HepG2 (cell line): ENCODE measurements at regions not wholly inside any gene's neighbourhood (a gene's known extent, or its start where the extent isn't known, plus 50 kb on each side); places are given as distances from the start of the nearest gene placed in this dataset.

Experiments
- ATAC-seq: fragments of 200-7000 bp; cut with Tn5 transposase; 3 replicates; pipeline ENCODE4 v1.9.1; 2020; ENCODE audit warnings: mild to moderate bottlenecking, moderate library complexity
- BruUV-seq: library from RNA; stranded (reverse); fragments of 400-500 nt; replicated peaks from 2 replicates; lab custom pipeline; 2021; lab: Mats Ljungman, UMichigan
- CTCF ChIA-PET: fragments of 300-600 bp; formaldehyde crosslinking; extraction: SDS; loops from one replicate; lab custom pipeline; 2021; ENCODE audit warnings: low total read pairs, inconsistent platforms, low intra/inter-chr PET ratio; lab: Yijun Ruan, JAX
- POLR2A ChIA-PET: fragments of 350-600 bp; sonication (Branson Sonifier 250); formaldehyde crosslinking; loops from one replicate; lab custom pipeline; 2020; ENCODE audit warnings: antibody characterized with exemption, inconsistent platforms; lab: Yijun Ruan, JAX
- DNase-seq: peaks from one replicate; pipeline ENCODE4 v3.0.0-alpha.2; 2015; ENCODE audit warnings: low spot score
- FAIRE-seq: peaks from 3 replicates; lab custom pipeline; 2011; peaks lifted over from hg19 to GRCh38; lab: Jason Lieb, UNC
- H2AFZ ChIP-seq: one replicate; pipeline ENCODE4 v1.6.1; 2011; ENCODE audit warnings: low read length, inconsistent platforms
- H3K27ac ChIP-seq: fragments of 300-600 bp; 3 replicates; pipeline ENCODE4 v1.8.0; 2011; ENCODE audit warnings: mixed run types, mild to moderate bottlenecking, mixed read lengths, low read length, inconsistent platforms; ENCODE audit not compliant: insufficient read depth; ENCODE audit errors: extremely low read length
- H3K27me3 ChIP-seq, 2 experiments: fragments of 200-600 bp in 1 of 2; 2 replicates in 1 of 2; 3 replicates in 1 of 2; pipeline versions ENCODE4 v1.6.0 to v1.8.0; 2011; ENCODE audit warnings: low read length in 2 of 2, mild to moderate bottlenecking in 2 of 2, moderate library complexity in 2 of 2, inconsistent platforms in 1 of 2; ENCODE audit not compliant: insufficient read depth in 2 of 2, control insufficient read depth in 1 of 2
- H3K36me3 ChIP-seq, 2 experiments: fragments of 200-600 bp in 1 of 2; replicated peaks in 1 of 2; 2 replicates in 1 of 2; 3 replicates in 1 of 2; pipeline versions ENCODE4 v1.5.1 to v1.8.0; 2011; ENCODE audit warnings: low read length in 2 of 2, inconsistent platforms in 1 of 2; ENCODE audit not compliant: insufficient read depth in 2 of 2, control insufficient read depth in 1 of 2
- H3K4me1 ChIP-seq: 2 replicates; pipeline ENCODE4 v1.5.1; 2012; ENCODE audit warnings: low read length, inconsistent platforms; ENCODE audit not compliant: insufficient read depth
- H3K4me2 ChIP-seq: 2 replicates; pipeline ENCODE4 v1.6.0; 2011; ENCODE audit warnings: low read depth, low read length, inconsistent platforms
- H3K4me3 ChIP-seq, 3 experiments: fragments of 200-600 bp in 1 of 3; sonication (generic), shearing (Covaris generic) in 1 of 3; replicated peaks in 1 of 3; 2 replicates each; pipeline ENCODE4 v1.5.1; 2011 to 2016; ENCODE audit warnings: low read length in 3 of 3, inconsistent platforms in 2 of 3, low read depth in 2 of 3, mild to moderate bottlenecking in 2 of 3, control low read depth in 1 of 3, mixed read lengths in 1 of 3; ENCODE audit not compliant: insufficient read depth in 1 of 3
- H3K79me2 ChIP-seq: one replicate; pipeline ENCODE4 v1.6.1; 2011; ENCODE audit warnings: low read length, inconsistent platforms; ENCODE audit not compliant: insufficient read depth
- H3K9ac ChIP-seq: 2 replicates; pipeline ENCODE4 v1.6.0; 2011; ENCODE audit warnings: mild to moderate bottlenecking, low read depth, low read length, inconsistent platforms; ENCODE audit not compliant: insufficient read depth
- H3K9me3 ChIP-seq: 2 replicates; pipeline ENCODE4 v1.5.1; 2012; ENCODE audit warnings: mild to moderate bottlenecking, low read length
- H4K20me1 ChIP-seq: 2 replicates; pipeline ENCODE4 v1.6.0; 2011; ENCODE audit warnings: inconsistent platforms, mild to moderate bottlenecking, low read length, moderate library complexity; ENCODE audit not compliant: insufficient read depth
- CCAR2 ChIP-seq: fragments of 200-400 bp; formaldehyde crosslinking; optimal IDR thresholded peaks from 2 replicates; pipeline ENCODE3; 2018; ENCODE audit warnings: low read depth, mild to moderate bottlenecking, low read length, moderate library complexity
- FOSL2 ChIP-seq: sonication (generic); formaldehyde crosslinking; IDR thresholded peaks from 2 replicates; pipeline ENCODE4 v1.4.0; 2020; ENCODE audit warnings: missing genetic modification reagents
- HDAC2 ChIP-seq: sonication (generic); formaldehyde crosslinking; IDR thresholded peaks from 2 replicates; pipeline ENCODE4 v1.4.0; 2020; ENCODE audit warnings: missing genetic modification reagents
- KLF9 ChIP-seq: IDR thresholded peaks from 2 replicates; pipeline ENCODE4 v1.6.1; 2016; ENCODE audit warnings: low read depth
- ZNF615 ChIP-seq: sonication (generic); formaldehyde crosslinking; IDR thresholded peaks from 2 replicates; pipeline ENCODE4 v1.5.0; 2020; ENCODE audit warnings: mild to moderate bottlenecking, missing genetic modification reagents, borderline replicate concordance
- WGBS: methylation state at CpG from one replicate; pipeline ENCODE4 v1.1.6; 2017; ENCODE audit warnings: low lambda C conversion rate; 5-methylcytosine and 5-hydroxymethylcytosine counted together
- in situ Hi-C: cut with HindIII; loops from 2 replicates; pipeline ENCODE4 v1.10.0; 2017; ENCODE audit warnings: low pct_unique_long_range_greater_than_20kb; ENCODE audit not compliant: extremely low pct_ligation_motif_present
- intact Hi-C: fragments of 100-400 bp; cut with micrococcal nuclease; formaldehyde crosslinking; loops from one replicate; pipeline ENCODE4 v1.10.0; 2022; ENCODE audit not compliant: unreplicated experiment
- TF ChIP-seq, protein P1 (sequence below): IDR thresholded peaks from 2 replicates; pipeline ENCODE4 v1.6.1; 2016; ENCODE audit warnings: missing genetic modification reagents, missing compliant biosample characterization
- TF ChIP-seq, protein P2 (sequence below): sonication (generic); formaldehyde crosslinking; IDR thresholded peaks from 2 replicates; pipeline ENCODE4 v1.5.1; 2020; ENCODE audit warnings: missing genetic modification reagents, mild to moderate bottlenecking, borderline replicate concordance
- TF ChIP-seq, protein P3 (sequence below), 2 experiments: sonication (generic) in 1 of 2; formaldehyde crosslinking in 1 of 2; IDR thresholded peaks; 2 replicates each; pipeline versions ENCODE4 v1.5.1 to v1.6.1; 2011 to 2020; ENCODE audit warnings: borderline replicate concordance in 1 of 2, low read depth in 1 of 2, low read length in 1 of 2, mild to moderate bottlenecking in 1 of 2, missing genetic modification reagents in 1 of 2, moderate library complexity in 1 of 2

DNA sequence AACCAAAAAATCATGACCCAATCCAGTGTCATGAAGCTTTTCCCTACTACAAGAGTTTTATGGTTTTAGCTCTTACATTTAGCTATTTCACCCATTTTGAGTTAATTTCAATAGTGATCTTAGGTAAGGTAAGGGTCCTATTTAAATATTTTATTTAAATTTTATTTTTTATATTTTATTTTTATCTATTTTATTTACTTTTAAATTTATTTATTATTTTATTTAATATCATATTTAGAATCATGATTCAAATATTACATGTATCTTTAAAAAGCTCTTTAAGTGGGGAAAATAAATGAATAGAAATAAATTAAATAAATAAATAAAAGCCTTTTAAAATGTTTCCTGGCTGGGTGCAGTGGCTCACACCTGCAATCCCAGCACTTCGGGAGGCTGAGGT is 276.0 kb downstream of the SKIDA1 start:
- POLR2A ChIA-PET: no interaction called here
- no peaks in the 10 kb centered on the region for H3K9me3 ChIP-seq
- intact Hi-C loops: no loop called here
- FAIRE-seq: no peak
- no TSS peak for BruUV-seq
- no peaks in the 10 kb centered on the region for H3K4me1 ChIP-seq
- TF ChIP-seq, protein P1, sequence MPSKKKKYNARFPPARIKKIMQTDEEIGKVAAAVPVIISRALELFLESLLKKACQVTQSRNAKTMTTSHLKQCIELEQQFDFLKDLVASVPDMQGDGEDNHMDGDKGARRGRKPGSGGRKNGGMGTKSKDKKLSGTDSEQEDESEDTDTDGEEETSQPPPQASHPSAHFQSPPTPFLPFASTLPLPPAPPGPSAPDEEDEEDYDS (CRISPR knock-in tag): no peak
- TF ChIP-seq ZNF615 (CRISPR knock-in tag) (no peak), HDAC2 (CRISPR knock-in tag) (no peak), FOSL2 (CRISPR knock-in tag) (no peak), KLF9 (CRISPR knock-in tag) (no peak), CCAR2 (no peak)
- TF ChIP-seq, protein P2, sequence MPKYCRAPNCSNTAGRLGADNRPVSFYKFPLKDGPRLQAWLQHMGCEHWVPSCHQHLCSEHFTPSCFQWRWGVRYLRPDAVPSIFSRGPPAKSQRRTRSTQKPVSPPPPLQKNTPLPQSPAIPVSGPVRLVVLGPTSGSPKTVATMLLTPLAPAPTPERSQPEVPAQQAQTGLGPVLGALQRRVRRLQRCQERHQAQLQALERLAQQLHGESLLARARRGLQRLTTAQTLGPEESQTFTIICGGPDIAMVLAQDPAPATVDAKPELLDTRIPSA (CRISPR knock-in tag): no peak
- TF ChIP-seq, protein P3, sequence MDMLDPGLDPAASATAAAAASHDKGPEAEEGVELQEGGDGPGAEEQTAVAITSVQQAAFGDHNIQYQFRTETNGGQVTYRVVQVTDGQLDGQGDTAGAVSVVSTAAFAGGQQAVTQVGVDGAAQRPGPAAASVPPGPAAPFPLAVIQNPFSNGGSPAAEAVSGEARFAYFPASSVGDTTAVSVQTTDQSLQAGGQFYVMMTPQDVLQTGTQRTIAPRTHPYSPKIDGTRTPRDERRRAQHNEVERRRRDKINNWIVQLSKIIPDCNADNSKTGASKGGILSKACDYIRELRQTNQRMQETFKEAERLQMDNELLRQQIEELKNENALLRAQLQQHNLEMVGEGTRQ (IDR thresholded peaks at IDR 0.05; ENCODE audit: low read depth, low read length): no peak
- TF ChIP-seq, protein P3 (CRISPR knock-in tag; IDR thresholded peaks at IDR 0.05; ENCODE audit: borderline replicate concordance): no peak
- no peak overlapping the region for H3K27ac ChIP-seq
- H3K4me3 ChIP-seq: no peak overlapping the region
- ATAC-seq: no peak
- WGBS: 0% methylated on average over 1 of the region's 1 CpG
- CTCF ChIA-PET: no interaction called here
- no peaks in the 10 kb centered on the region for H3K36me3 ChIP-seq
- DNase-seq: no peak
- H3K9ac ChIP-seq: no peak overlapping the region
- no peak overlapping the region for H2AFZ ChIP-seq
- no peak overlapping the region for H3K4me2 ChIP-seq
- in situ Hi-C loops: no loop called here
- 0 out of 5 replicates have a peak, but pooled peaks cover 0 to 6% of the 10 kb centered on the region in 2 experiments for H3K27me3 ChIP-seq
- H3K79me2 ChIP-seq: no peaks in the 10 kb centered on the region
- no peaks in the 10 kb centered on the region for H4K20me1 ChIP-seq
